Progenitor cell of endocrine pancreas (in vitro differentiated cells): ENCODE measurements at regions not wholly inside any gene's neighbourhood (a gene's known extent, or its start where the extent isn't known, plus 50 kb on each side); places are given as distances from the start of the nearest gene placed in this dataset.

Experiments
- DNase-seq: peaks from one replicate; pipeline ENCODE4 v3.0.0; 2021; ENCODE audit warnings: low spot score; ENCODE audit not compliant: unreplicated experiment
- H3K27ac Mint-ChIP-seq: 2 replicates; pipeline ENCODE4 v1.8.0; 2021; ENCODE audit warnings: mild to moderate bottlenecking, moderate library complexity, mixed read lengths
- H3K27me3 Mint-ChIP-seq: 2 replicates; pipeline ENCODE4 v1.8.0; 2021; ENCODE audit warnings: mixed read lengths
- H3K36me3 Mint-ChIP-seq: 2 replicates; pipeline ENCODE4 v1.8.0; 2022; ENCODE audit warnings: mixed read lengths; ENCODE audit not compliant: insufficient read depth
- H3K4me1 Mint-ChIP-seq: 2 replicates; pipeline ENCODE4 v1.8.0; 2021; ENCODE audit warnings: low read depth, mixed read lengths
- H3K4me3 Mint-ChIP-seq: 2 replicates; pipeline ENCODE4 v1.8.0; 2021; ENCODE audit warnings: low read depth, mild to moderate bottlenecking, moderate library complexity, mixed read lengths
- H3K9me3 Mint-ChIP-seq: 2 replicates; pipeline ENCODE4 v1.8.0; 2021; ENCODE audit warnings: low read depth, mixed read lengths
- CTCF ChIP-seq: fragments of 200-600 bp; sonication (generic); IDR thresholded peaks from one replicate; pipeline ENCODE4 v1.5.0; 2021; ENCODE audit warnings: antibody characterized with exemption, mild to moderate bottlenecking; ENCODE audit not compliant: unreplicated experiment

- no peak for TF ChIP-seq CTCF
- Mint-ChIP-seq H3K27ac (no peak overlapping the region), H3K4me1 (peaks cover 37% of the 10 kb centered on the region), H3K4me3 (no peak overlapping the region), H3K27me3 (no peaks in the 10 kb centered on the region), H3K36me3 (no peaks in the 10 kb centered on the region), H3K9me3 (peaks cover 6% of the 10 kb centered on the region)
- DNase-seq, result no peak
These were observed 252.4 kb upstream of the ZNF521 start for GRCh38 chr18:25604196-25604893.

DNA sequence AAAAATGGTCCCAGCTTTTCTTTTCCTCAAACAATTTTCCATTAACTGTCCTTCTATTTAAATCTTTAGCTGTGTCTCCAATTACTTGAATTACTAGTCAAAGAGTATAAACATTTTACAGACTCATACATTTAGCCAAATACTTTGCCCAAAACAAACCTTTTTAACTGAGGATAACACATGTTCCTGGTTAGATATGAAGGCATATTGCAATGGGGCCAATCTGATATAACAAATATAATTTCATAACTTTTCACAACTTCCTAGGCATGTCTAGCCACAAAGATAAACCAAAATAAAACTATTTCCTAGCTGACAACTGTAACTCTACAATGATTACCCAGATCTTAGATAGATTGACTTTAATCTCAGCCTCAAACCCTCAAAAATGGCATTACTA is 247.5 kb upstream of the ZNF521 start:
- Mint-ChIP-seq H3K27ac (no peak overlapping the region), H3K4me1 (peaks cover 32% of the 10 kb centered on the region), H3K4me3 (no peak overlapping the region), H3K9me3 (peaks cover 6% of the 10 kb centered on the region), H3K36me3 (no peaks in the 10 kb centered on the region), H3K27me3 (no peaks in the 10 kb centered on the region)
- no peak for DNase-seq
- no peak for TF ChIP-seq CTCF

DNA sequence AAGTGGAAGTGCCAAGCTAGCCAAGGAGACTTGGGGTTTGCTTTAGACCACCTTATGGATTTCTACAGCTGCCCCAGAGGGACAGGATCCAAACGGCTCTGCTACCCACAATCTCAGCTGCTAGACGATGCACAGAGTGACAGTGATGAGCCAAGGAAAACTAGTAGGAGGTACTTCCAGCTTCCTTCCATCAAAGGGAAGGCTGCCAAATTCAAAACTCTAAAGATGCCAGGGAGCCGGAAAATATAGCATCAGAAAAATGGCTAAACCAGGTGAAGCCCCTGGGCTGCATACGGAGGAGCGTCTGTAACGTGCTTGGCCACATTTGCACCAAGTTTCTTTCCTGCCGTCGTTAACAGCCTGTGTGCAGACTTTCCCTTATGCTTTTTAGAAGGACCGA is 245.5 kb upstream of the ZNF521 start:
- no peak for TF ChIP-seq CTCF
- Mint-ChIP-seq H3K36me3 (no peaks in the 10 kb centered on the region), H3K4me1 (peaks cover 29% of the 10 kb centered on the region), H3K4me3 (no peak overlapping the region), H3K9me3 (peaks cover 6% of the 10 kb centered on the region), H3K27ac (no peak overlapping the region), H3K27me3 (no peaks in the 10 kb centered on the region)
- DNase-seq, result no peak

GRCh38 chr18:25595274-25596060 is 243.5 kb upstream of the ZNF521 start:
- H3K4me3 Mint-ChIP-seq, result no peak overlapping the region
- no peaks in the 10 kb centered on the region for H3K27me3 Mint-ChIP-seq
- no peak for TF ChIP-seq CTCF
- peaks cover 13% of the 10 kb centered on the region for H3K4me1 Mint-ChIP-seq
- no peaks in the 10 kb centered on the region for H3K36me3 Mint-ChIP-seq
- no peaks in the 10 kb centered on the region for H3K9me3 Mint-ChIP-seq
- H3K27ac Mint-ChIP-seq, result no peak overlapping the region
- no peak for DNase-seq

- H3K4me3 Mint-ChIP-seq, result no peak overlapping the region
- H3K27ac Mint-ChIP-seq, result no peak overlapping the region
- H3K27me3 Mint-ChIP-seq, result no peaks in the 10 kb centered on the region
- no peaks in the 10 kb centered on the region for H3K36me3 Mint-ChIP-seq
- no peaks in the 10 kb centered on the region for H3K9me3 Mint-ChIP-seq
- DNase-seq, result no peak
- TF ChIP-seq CTCF, result no peak
- H3K4me1 Mint-ChIP-seq, result peaks cover 7% of the 10 kb centered on the region
These were observed 242.4 kb upstream of the ZNF521 start for GRCh38 chr18:25594351-25594750.
